Activated CD4-positive, CD25-positive, alpha-beta regulatory T cell treated with anti-CD3 and anti-CD28 coated beads, Interleukin-2, amount 50 U/mL, for 16 hours (primary cell): ENCODE measurements at regions not wholly inside any gene's neighbourhood (a gene's known extent, or its start where the extent isn't known, plus 50 kb on each side); places are given as distances from the start of the nearest gene placed in this dataset.

Experiments
- DNase-seq: peaks from one replicate; pipeline ENCODE4 v3.0.0-alpha.2; 2020; ENCODE audit warnings: low read depth, low spot score

DNA sequence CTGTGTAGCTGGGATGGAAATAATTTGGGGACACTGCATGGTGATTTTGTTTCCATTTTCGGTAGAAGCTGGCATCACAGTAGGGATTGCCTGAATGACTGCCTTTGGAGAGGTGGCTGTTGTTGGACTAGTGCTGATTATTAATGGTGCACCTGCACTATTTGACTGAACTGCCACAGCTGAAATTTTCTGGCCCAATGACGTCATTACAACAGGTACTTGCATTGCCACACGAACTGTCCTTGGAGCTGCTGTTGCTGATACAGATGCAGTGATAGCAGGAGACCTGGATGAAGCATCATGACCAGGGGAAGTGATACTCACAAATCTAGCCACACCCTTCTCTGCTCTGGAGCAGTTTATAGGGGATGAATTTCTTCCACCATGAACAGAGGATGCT is 95.6 kb upstream of the FOXC1 start:
- DNase-seq: no peak

DNA sequence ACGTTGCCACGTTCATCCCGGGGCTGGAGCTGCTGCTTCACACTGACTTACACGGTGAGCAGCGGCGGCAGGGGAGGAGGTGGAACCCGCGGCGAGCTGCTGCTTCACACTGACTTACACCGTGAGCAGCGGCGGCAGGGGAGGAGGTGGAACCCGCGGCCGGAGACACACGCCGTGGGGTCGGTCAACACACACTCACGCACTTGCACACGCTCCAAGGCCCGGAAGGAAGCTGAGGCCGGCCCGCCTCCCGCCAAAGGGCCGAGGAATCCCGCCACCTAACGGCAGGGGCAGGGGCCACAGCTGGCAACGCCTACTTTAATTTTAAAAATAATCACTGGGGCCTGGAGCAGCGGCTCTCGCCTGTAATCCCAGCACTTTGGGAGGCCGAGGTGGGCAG is 94.4 kb upstream of the FOXC1 start:
- no peak for DNase-seq

DNA sequence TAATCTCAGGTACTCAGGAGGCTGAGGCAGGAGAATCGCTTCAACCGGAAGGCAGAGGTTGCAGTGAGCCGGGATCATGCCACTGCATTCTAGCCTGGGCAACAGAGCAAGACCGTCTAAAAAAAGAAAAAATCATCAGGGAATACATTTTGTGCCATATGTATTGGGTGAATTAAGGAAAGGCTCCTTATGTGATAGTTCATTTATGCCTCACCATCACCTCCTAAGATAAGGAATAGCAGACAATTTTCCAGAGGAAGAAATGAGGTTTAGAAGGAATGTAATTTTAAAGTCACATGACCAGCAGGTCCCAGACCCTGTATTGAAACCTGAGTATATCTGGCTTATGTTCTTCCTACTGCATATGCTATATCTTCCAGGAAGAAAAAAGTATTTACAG is 93.9 kb upstream of the FOXC1 start:
- DNase-seq: no peak

DNA sequence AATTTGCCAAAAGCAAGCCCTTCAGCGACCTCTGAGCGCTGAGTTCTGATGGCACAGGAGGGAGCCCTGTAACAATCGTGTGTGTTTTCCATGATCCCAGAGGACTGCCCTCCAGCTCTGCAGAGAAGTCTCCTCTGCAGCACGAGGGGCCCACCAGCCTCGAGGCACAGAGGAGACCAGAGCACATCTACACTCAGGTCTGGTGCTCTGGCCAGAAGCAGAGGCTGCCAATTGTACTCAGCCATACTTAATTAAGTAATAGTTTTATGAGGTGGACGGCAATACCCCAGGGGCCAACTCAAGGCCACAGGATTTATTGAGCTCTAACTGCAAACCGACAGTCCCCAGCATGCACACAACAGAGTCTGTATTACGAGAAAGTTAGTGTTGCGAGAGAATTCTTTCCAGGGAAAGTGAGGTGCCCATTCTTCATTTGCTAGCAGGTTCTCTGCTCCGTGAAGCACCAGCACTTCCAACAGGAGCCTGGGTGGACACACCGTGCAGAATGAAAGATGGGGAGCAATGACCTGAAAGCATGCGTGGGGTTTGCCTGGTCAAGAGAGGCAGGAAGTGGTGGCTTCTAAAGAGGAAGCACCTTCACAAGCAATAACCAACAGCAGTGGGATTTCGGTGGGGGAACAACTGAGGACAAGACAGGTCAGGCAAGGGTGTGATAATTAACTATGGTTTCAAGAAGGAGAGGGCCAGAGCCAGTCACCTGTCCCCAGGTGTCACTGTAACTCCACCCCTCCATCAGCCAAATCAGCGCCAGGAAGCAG is 92.8 kb upstream of the FOXC1 start:
- no peak for DNase-seq

DNA sequence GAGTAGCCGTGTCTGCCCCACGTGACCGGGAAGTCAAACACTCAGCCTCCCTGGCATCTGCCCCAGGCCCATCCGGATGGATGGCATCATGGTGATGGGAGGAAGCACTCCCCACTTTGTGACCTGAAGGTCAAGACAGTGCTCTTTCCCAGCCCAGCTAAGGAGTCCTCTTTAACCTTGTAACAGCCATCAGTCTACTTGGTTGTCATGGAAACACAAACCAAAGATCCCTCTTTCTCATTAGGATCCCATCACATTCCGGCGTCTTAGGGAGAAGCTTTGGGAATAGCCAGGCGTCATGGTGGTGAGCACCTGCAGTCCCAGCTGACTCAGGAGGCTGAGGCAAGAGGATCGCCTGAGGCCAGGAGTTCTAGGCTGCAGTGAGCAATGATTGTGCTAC is 90.9 kb upstream of the FOXC1 start:
- DNase-seq: no peak

DNA sequence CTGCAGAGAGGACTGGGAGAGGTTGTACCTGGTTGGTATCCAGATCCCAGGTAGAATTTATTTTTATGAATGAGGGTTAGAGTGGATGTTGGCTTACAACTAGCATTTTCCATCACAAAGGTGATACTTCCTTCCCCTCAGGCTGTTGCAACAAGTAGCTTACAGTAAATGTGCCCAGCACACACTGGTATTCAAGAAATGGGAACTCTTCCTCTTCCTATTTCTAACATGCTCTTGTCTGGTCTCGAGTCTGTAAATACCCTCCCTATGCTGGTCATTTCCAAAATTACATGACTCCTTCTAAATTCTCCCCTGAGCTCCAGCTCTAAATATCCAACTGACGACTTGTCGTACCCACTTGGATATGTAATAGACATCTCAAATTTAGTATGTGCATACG is 90.1 kb upstream of the FOXC1 start:
- no peak for DNase-seq

DNA sequence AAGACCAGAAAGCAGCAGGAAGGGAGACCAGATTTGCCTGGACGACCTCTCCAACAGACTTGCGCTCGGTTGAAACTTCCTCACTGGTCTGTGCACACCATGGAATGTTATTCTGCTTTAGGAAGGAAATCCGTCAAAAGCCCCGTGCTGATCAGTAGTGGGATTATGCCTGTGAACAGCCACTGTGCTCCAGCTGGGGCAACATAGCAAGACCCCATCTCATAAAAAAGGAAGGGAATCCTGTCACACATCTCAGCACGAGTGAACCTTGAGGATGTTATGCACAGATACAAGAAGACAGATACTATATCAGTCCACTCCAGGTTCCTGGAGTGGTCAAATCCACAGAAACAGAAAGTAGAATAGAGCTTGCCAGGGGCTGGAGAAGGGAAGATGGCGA is 86.9 kb upstream of the FOXC1 start:
- no peak for DNase-seq

DNA sequence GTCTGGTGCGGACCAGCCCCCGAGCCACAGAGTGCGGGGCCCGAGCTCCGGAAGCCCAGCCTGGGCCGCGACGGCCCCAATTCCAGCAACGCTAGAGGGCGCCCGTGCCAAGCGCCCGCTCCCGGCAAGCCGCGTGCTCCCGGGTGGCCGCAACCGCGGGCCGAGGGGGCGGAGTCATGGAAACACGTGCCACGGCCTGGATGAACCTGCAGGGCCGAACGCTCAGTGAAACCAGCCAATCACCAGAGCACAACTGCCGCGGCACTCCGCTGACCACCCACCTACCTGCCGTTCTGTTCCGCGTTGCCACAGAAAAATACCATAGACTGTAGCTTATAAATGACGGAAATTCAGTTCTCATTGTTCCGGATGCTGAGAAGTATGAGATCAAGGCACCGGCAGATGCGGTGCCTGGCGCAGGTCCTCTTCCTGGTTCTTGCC is 85.7 kb upstream of the FOXC1 start:
- DNase-seq: peak; percentile 51

DNA sequence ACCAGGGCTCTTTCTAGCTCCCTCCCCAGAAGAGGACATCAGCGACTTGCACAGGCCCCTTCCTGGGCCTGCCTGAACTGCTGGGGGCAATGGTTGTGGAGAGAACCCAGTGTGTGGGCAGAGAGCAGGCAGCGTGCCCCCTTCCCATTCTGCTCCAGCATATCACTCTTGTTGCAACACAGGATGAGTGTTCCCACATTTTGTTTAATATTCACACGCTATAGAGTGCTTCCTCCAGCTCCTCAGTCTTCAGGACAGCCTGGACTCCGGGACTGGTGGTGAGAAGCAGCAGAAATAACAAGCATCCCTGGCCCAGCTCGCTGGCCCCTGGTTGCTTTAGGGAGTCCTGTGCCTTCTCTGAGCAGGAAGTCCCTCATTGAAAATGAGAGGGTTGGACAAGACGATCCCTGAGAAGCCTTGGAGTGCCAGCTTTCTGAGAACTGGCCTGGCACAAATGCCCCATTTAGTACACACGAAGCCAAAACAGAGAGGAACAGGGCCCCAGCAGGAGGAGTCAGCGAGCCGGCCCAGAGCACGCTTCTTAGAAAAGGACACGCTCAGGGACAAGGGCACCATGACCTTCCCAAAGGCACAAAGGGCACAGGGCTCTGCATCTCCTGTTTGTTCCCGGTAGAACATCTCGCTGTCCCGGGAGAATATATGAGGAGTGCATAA is 84.2 kb upstream of the FOXC1 start:
- DNase-seq: no peak

DNA sequence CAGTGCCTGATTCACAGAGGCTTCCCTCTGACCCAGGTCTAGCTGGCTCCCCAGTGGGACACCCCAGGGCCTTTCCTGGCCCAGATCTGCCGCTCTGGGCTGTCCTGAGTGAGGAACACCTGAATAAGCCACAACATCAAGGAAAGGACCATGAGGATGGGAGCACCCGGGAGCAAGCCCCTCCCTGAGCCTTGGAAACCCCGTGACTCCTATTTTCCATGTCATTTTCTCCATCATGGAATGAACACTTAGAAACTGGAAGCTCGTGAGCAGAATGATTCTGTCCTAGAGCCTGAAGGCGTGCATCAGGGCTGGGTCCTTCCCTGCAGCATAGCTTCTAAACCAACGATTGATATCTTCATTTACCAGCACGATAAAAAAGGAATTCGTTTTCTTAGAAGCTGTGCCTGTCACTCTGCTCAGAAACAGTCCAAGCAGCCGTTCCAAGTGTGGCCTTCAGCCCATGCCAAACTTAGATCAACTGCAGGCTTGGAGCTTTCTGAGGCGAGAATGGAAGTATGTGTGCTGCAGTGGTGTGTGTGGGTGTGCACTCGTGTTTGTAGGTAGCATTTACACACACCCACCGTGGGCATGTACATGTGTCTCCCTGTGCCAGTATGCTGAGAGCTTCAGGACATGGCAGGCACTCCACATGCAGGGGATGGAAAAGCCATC is 83.2 kb upstream of the FOXC1 start:
- no peak for DNase-seq

DNA sequence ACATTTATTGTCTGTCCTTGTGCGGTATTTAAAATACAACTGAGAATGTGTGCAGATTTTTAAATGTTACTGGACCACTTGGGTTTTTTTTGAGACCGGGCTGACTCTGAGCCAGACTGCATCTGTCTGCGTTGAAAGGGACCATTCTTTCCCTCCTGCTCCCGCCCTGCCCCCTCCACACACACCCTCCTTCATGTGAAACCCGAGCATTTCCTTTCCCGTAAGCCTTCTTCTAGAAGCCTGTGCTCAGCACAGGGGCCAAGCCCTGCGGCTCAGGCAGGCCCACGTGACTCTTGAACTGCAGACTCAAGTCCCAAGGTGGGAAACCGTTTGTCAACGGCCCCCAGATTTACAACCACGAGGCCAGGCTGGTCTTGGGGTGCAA is 82.7 kb upstream of the FOXC1 start:
- DNase-seq: no peak

DNA sequence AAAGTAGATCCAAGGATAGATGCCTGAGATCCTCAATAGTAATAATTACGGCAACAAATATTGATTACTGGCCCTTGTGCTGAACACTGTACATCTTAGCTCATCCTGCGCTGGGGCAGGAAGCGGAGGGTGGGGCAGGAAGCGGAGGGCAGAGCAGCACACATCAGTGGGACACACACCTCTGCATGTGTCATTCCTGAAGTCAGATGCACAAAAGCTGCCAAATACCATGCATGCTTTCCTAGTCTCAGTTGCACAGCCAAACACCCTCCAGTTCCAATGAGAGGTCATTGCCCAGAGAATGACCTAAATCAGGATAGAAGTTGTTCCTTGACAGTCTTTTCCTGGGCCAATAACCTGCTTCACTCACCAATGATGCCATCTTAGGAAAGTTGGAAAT is 74.4 kb upstream of the FOXC1 start:
- no peak for DNase-seq

DNA sequence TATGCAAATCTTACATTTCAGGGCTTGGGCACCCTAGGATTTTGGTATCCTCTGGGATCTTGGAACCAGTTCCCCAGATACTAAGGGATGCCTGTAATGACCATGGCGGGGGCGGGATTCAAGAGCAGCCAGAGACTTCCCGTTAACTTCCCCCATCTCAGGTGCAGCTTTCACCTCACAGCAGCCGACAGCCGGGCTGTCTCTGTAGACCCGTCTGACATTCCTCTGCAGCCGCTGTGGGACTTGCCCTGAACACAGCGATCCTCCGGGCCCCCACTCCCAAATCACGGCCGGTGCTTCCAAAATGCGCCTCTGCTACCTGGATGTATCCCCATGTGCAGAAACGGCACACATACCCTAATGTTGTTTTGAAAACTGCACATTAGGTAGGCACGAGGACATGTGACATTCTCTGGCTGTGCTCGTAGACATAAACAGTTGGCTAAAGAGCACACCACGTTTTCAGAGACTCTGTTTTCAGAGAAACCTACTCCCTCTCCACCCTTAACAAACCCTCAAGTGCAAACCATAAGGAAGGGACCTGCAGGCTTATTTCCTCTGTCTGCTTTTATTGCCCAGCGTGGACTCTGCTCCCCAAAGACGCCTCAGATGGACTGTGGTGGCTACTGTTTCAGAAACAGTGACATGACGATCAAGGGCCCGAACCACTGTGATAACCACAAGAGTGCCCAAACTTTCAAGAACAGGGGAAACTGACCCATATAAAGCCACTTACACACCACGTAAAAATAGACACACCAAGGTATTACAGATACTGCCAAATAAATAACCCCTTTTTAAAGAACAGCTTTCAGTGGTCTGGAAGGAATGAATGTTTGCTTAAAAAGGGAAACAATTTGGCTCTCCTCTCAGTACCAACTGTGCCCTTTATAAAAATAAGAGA is 72.9 kb upstream of the FOXC1 start:
- no peak for DNase-seq

DNA sequence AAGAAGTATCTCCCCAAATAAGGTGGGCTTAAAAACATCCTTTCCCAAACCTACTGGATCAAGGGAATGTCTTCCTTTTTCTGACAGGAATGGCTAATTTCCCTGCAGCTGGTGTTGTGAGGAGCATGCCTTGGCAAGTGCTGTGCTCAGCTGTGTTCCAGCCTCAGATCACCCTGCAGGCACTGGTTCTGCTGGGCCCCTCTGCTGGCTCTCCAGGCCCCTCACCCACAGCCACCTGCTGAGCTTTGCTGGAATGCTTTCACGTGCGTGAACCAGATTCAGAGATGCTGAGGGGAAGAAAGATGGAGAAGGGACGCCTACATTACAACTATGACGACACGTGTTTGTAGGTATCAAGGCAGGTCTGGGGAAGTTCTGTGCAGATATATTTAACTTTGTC is 71.3 kb upstream of the FOXC1 start:
- no peak for DNase-seq

DNA sequence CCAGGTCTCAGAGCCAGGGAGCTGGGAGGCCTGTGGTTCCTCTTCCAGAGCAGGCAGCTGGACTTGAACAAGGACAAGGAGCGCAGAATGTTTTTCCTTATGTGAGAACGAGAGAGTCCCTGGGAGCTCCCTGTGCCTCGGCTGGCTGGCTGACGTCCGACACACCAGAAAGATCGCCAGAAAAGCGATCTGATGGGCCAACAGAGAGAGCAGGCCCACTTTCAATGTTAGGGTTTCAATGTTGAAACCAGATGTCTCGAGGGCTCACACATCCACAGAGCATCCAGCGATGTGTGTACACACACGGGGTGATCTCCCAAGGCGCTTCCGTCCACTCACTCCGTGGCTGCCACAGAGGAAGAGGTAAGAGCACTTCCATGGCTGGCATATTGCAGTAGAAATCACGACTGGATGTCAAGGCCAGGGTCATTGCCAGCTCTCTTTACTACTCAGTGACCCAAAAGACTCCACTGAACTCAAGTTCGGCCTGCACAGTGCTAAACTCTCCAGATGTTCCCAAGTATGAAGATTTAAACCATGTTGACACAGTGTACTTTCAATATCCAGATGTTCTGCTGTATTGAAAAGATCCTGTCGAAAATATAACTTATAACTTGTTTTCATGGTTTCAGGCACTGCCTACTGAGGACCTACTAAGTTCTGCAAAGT is 70.8 kb upstream of the FOXC1 start:
- DNase-seq: no peak

DNA sequence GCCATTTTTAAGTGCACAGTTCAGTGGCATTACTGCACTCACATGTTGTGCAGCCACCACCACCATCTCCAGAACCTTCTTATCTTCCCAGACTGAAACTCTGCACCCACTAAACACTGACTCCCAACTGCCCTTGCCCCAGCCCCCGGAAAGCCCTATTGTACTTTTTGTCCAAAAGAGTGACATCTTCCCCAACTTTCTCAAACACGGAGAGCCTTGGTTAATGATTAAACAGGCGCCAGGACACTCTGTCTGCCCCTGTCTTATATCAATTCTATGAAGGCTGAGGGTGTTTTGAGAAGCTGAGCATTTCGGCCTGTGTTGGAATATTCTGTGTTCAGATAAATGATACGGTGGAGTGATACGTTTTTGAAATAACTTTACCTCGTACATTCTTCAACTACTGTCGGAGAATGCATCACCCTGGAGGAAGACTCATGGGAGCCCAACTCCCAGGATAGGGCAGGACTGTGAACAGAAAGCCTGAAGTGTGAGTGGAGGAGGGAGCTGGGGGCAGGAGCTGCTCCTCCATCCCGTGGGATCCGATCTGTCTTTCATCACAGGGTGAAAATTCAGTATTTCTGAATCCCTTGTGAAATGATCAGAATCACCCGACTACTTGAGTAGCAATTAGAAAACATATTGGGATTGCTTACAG is 68.7 kb upstream of the FOXC1 start:
- no peak for DNase-seq

DNA sequence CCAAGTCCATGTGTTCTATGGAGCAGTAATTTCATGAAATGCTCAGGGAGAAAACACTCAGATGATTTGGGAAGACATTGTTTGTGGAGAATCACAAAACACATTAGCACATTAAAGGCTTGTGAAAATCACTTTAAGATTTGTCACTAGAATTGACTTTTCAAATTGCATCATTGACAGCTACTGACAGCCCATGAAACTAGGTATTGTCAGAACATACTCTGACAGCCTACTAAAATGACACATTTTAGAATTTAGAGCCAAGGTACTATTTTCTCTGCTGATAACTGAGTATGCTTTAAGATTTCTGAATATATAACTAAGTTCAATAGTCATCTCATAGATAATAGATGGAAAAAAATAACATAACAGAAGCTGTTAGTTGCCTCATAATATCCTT is 67.4 kb upstream of the FOXC1 start:
- no peak for DNase-seq

DNA sequence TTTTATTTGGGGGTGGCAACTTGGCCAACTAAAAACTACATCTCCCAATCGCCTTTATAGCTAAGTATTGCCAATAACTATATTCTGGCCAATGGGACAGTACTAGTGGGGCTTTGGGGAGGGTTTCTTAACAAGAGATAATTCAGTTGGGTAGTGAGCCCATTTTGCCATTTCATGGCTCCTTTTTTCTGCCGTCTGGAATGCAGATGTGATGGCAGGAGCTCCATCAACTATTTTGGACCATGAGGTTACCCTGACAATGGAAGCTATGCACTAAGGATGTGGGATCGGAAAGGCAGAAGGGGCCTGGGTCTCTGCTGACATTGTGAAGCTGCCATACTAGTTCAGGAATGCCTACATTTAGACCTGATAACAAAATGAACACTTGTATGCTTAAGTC is 67.0 kb upstream of the FOXC1 start:
- DNase-seq: no peak

DNA sequence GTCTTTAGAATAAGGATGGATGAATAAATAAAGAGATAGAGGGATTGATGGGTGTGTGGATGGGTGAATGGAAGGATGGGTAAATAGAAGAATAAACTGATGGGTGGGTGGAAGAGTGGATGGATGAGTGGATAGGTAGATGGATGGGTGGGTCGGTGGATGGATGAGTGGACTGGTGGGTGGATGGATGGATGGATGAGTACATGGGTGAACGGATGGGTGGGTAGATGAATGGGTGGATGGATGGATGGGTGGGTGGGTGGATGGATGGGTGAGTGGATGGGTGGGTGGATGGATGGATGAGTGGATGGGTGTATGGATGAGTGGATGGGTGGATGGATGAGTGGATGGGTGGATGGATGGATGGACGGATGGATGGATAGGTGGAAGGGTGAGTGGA is 65.7 kb upstream of the FOXC1 start:
- DNase-seq: no peak

DNA sequence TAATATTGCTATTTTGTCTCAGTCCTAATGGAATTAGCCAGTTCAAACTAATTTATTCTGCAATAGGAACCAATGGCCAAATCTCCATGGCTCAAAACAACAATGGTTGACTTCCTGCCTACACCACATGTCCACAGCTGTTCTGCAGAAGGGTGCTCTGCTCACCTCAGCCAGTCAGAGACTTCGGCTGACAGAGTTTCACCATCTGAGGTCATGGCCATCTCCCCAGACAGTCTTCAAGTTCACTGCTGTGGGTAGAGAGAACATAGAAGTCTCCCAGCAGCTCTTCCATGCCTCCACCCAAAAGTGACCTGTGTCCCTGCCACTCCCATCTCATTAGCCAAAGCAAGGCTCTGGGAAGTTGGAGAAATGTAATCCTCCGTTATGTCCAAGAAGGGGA is 65.1 kb upstream of the FOXC1 start:
- no peak for DNase-seq

DNA sequence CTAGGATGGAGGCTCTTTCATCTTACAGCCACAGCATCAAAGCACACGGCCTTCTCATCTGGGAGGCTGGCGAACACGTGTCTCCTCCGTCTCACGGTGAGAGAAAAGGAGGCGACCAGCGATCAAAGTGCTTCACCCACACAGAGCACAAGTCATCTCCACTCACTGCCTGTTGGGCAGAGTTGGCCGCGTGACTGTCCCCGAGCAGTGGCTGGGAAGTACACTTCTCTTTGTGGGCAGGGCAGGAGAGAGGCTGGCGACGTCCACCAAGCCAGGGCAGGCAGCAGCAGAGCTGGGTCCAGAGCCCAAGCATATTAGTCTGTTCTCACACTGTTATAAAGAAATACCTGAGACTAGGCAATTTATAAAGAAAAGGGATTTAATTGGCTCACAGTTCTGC is 64.1 kb upstream of the FOXC1 start:
- DNase-seq: no peak
